Body of pancreas (tissue), 4 donors: ENCODE measurements at regions not wholly inside any gene's neighbourhood (a gene's known extent, or its start where the extent isn't known, plus 50 kb on each side); places are given as distances from the start of the nearest gene placed in this dataset.
"Not testable (repeated sequence)": the region's sequence is repeated elsewhere in the genome, so short reads cannot be mapped to it uniquely, and the experiment has no call there.

ENCODE experiments used
- ATAC-seq: fragments of 150-250 bp; one replicate; pipeline ENCODE4 v1.9.1; 2016
- DNase-seq, 4 donors: peaks; one replicate each; pipeline ENCODE4 v3.0.0-alpha.2; 2019
- H3K27ac ChIP-seq, 4 donors: fragments of 200-600 bp; sonication (generic); 1 replicate in 3 of 4; 2 replicates in 1 of 4; pipeline versions ENCODE4 v1.5.1 to v1.6.1; 2016 to 2019; ENCODE audit warnings: mild to moderate bottlenecking in 1 of 4, mixed read lengths in 1 of 4, moderate library complexity in 1 of 4
- H3K27me3 ChIP-seq, 2 donors: fragments of 200-600 bp; sonication (generic); one replicate each; pipeline ENCODE4 v1.6.0; 2016; ENCODE audit warnings: mild to moderate bottlenecking in 1 of 2
- H3K36me3 ChIP-seq, 2 donors: fragments of 200-600 bp; sonication (generic); replicated peaks in 1 of 2; 2 replicates each; pipeline ENCODE4 v1.5.1; 2016; ENCODE audit warnings: low read depth in 2 of 2; ENCODE audit not compliant: insufficient read depth in 1 of 2
- H3K4me1 ChIP-seq: fragments of 200-600 bp; sonication (generic); one replicate; pipeline ENCODE4 v1.6.0; 2016
- H3K4me3 ChIP-seq, 2 donors: fragments of 200-600 bp; sonication (generic); 1 replicate in 1 of 2; 2 replicates in 1 of 2; pipeline ENCODE4 v1.5.1; 2016 to 2019
- H3K9me3 ChIP-seq, 3 donors: fragments of 200-600 bp; sonication (generic); 1 replicate in 2 of 3; 2 replicates in 1 of 3; pipeline ENCODE4 v1.5.1; 2016
- CTCF ChIP-seq, 7 experiments: fragments of 450-650 bp in 4 of 7; fragments of 200-600 bp in 3 of 7; sonication (generic) in 3 of 7; IDR thresholded peaks; one replicate each; pipeline ENCODE4 v1.5.1; 2016 to 2019; ENCODE audit warnings: antibody characterized with exemption in 7 of 7
- POLR2A ChIP-seq, 3 donors: fragments of 450-650 bp; IDR thresholded peaks; one replicate each; pipeline ENCODE4 v1.6.1; 2016; ENCODE audit warnings: antibody characterized with exemption in 3 of 3, mild to moderate bottlenecking in 2 of 3
- WGBS, 2 donors: methylation state at CpG; one replicate each; pipeline ENCODE4 v1.1.5; 2017; 5-methylcytosine and 5-hydroxymethylcytosine counted together
- intact Hi-C: fragments of 100-400 bp; cut with DNase I; formaldehyde crosslinking; loops from one replicate; pipeline ENCODE4 v1.15.1; 2023

DNA sequence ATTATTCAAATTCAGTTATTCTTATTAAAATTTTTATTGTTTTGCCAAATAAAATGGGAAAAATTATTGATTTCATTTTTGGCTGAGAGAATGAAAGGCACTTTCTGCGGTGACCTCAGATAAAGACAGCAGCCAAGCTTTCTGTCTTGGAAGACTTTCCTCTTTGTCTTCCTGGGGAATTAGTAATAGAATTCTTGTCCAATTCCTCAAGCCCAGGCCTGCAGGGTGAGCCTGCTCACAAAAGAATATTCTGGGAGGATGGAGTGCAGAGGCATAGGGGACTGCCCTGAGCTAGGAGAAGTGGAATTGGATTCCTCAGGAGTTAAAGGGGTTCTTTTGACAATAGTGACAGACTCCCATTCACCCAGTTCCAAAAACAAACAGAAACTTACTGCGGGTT, 614.5 kb upstream of the ADGRL2 start:
- no peak overlapping the region for H3K27ac ChIP-seq
- TF ChIP-seq CTCF (IDR thresholded peaks at IDR 0.05) (no peak), POLR2A (IDR thresholded peaks at IDR 0.05) (no peak)
- WGBS, 2 donors: 63 to 65% methylated on average over 2 of the region's 2 CpGs
- intact Hi-C loops: no loop called here
- H3K36me3 ChIP-seq: no peaks in the 10 kb centered on the region
- H3K4me3 ChIP-seq: no peak overlapping the region
- DNase-seq (no peak), ATAC-seq (no peak)
- H3K9me3 ChIP-seq: no peaks in the 10 kb centered on the region
- H3K27me3 ChIP-seq: no peaks in the 10 kb centered on the region
- H3K4me1 ChIP-seq: no peaks in the 10 kb centered on the region

DNA sequence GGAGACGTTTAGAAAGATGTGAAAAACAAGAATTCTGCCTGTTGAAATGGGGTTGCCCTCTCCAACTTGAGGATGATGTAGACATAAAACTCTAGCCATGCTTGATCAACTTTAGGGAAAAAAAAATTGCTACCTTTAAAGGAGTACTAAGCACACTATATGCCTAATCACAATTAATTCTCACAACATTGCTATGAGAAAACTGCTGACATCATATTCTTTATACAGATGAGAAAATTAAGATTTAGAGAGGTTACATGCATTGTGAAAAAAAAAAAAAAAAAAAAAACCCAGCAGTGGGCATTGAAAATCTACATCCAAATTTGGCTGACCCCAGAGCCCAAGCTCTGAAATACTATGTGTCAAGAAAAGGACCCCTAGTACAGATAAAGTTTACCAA, 617.2 kb upstream of the ADGRL2 start:
- no peak overlapping the region for H3K27ac ChIP-seq
- no peaks in the 10 kb centered on the region for H3K36me3 ChIP-seq
- 43 to 50% methylated on average over 1 of the region's 1 CpG for WGBS, 2 donors
- no peaks in the 10 kb centered on the region for H3K9me3 ChIP-seq
- H3K4me1 ChIP-seq: no peaks in the 10 kb centered on the region
- intact Hi-C loops: no loop called here
- TF ChIP-seq POLR2A (IDR thresholded peaks at IDR 0.05) (no peak), CTCF (IDR thresholded peaks at IDR 0.05) (no peak)
- ATAC-seq: no peak
- no peak overlapping the region for H3K4me3 ChIP-seq
- no peak for DNase-seq
- H3K27me3 ChIP-seq: no peaks in the 10 kb centered on the region

DNA sequence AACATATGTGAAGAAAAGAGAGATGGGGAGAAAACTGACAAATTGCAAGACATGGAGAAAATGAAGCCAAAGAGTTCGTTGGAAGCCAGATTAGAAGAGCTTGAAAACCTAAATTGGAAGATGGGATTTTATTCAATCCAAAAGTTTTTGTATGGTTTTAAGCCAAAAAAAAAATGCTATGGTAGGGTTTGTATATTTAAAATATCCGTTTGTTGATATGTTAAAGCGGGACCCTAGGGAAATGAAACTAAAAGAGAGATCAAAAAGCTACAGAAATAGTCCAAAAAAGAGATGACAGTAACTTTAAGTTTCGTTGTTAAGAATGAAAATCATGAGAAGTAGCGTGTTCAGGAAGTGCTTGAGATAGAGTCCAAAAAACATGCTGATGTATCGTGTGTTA, 617.7 kb upstream of the ADGRL2 start:
- Histone ChIP-seq H3K36me3 (no peaks in the 10 kb centered on the region), H3K4me3 (no peak overlapping the region), H3K27me3 (no peaks in the 10 kb centered on the region), H3K27ac (no peak overlapping the region), H3K9me3 (no peaks in the 10 kb centered on the region), H3K4me1 (no peaks in the 10 kb centered on the region)
- ATAC-seq (no peak), DNase-seq (no peak)
- intact Hi-C loops: no loop called here
- TF ChIP-seq CTCF (IDR thresholded peaks at IDR 0.05) (no peak), POLR2A (IDR thresholded peaks at IDR 0.05) (no peak)
- WGBS, 2 donors: 51 to 63% methylated on average over 6 of the region's 6 CpGs

- no peak overlapping the region for H3K27ac ChIP-seq
- ATAC-seq: no peak
- intact Hi-C loops: no loop called here
- H3K36me3 ChIP-seq: no peaks in the 10 kb centered on the region
- no peak for TF ChIP-seq POLR2A (IDR thresholded peaks at IDR 0.05)
- TF ChIP-seq CTCF (IDR thresholded peaks at IDR 0.05): no peak
- H3K4me3 ChIP-seq: no peak overlapping the region
- no peaks in the 10 kb centered on the region for H3K4me1 ChIP-seq
- no peaks in the 10 kb centered on the region for H3K9me3 ChIP-seq
- WGBS, 2 donors: 27 to 39% methylated on average over 1 of the region's 1 CpG
- no peak for DNase-seq
- H3K27me3 ChIP-seq: no peaks in the 10 kb centered on the region
These were observed 621.5 kb upstream of the ADGRL2 start for GRCh38 chr1:81179242-81179641.

DNA sequence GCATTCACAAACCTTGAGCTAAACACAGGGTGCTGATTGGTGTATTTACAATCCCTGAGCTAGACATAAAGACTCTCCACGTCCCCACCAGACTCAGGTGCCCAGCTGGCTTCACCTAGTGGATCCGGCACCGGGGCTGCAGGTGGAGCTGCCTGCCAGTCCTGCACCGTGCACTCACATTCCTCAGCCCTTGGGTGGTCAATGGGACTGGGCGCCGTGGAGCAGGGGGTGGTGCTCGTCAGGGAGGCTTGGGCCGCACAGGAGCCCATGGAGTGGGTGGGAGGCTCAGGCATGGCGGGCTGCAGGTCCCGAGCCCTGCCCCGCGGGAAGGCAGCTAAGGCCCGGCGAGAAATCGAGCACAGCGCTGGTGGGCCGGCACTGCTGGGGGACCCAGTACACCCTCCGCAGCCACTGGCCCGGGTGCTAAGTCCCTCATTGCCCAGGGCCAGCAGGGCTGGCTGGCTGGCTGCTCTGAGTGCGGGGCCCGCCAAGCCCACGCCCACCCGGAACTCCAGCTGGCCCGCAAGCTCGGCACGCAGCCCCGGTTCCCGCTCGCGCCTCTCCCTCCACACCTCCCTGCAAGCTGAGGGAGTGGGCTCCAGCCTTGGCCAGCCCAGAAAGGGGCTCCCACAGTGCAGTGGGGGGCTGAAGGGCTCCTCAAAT, 622.2 kb upstream of the ADGRL2 start:
- 91 to 93% methylated on average over 14 to 15 of the region's 30 CpGs for WGBS, 2 donors
- ATAC-seq, H3K4me1 ChIP-seq, DNase-seq, H3K9me3 ChIP-seq, H3K36me3 ChIP-seq, H3K4me3 ChIP-seq, H3K27ac ChIP-seq, H3K27me3 ChIP-seq, intact Hi-C loops: not testable (repeated sequence)
